Trophoblast cell (in vitro differentiated cells and primary cell): ENCODE measurements at regions not wholly inside any gene's neighbourhood (a gene's known extent, or its start where the extent isn't known, plus 50 kb on each side); places are given as distances from the start of the nearest gene placed in this dataset.
"Not testable (repeated sequence)": the region's sequence is repeated elsewhere in the genome, so short reads cannot be mapped to it uniquely, and the experiment has no call there.

Experiments used
- DNase-seq, 2 donors: peaks; one replicate each; pipeline ENCODE4 v3.0.0-alpha.2; 2016
- H2AFZ ChIP-seq: 2 replicates; pipeline ENCODE4 v1.6.1; 2013; ENCODE audit warnings: low read length, moderate library complexity, mild to moderate bottlenecking; ENCODE audit not compliant: insufficient read depth, poor library complexity
- H2AK5ac ChIP-seq: 2 replicates; pipeline ENCODE4 v1.6.1; 2013; ENCODE audit warnings: mild to moderate bottlenecking, low read length
- H2BK120ac ChIP-seq: 2 replicates; pipeline ENCODE4 v1.6.1; 2013; ENCODE audit warnings: low read length, mild to moderate bottlenecking, moderate library complexity; ENCODE audit not compliant: insufficient read depth, poor library complexity
- H2BK12ac ChIP-seq: 2 replicates; pipeline ENCODE4 v1.6.1; 2013; ENCODE audit warnings: mild to moderate bottlenecking, low read length, moderate library complexity
- H2BK5ac ChIP-seq: 2 replicates; pipeline ENCODE4 v1.6.1; 2013; ENCODE audit warnings: low read length, low read depth, moderate library complexity, mild to moderate bottlenecking; ENCODE audit not compliant: poor library complexity
- H3K14ac ChIP-seq: 2 replicates; pipeline ENCODE4 v1.6.1; 2013; ENCODE audit warnings: mild to moderate bottlenecking, low read length
- H3K18ac ChIP-seq: 2 replicates; pipeline ENCODE4 v1.6.1; 2013; ENCODE audit warnings: mild to moderate bottlenecking, low read length
- H3K23ac ChIP-seq: 2 replicates; pipeline ENCODE4 v1.6.1; 2013; ENCODE audit warnings: low read length
- H3K27ac ChIP-seq: 2 replicates; pipeline ENCODE4 v1.5.1; 2013; ENCODE audit warnings: low read depth, mild to moderate bottlenecking, inconsistent platforms, low read length, moderate library complexity
- H3K27me3 ChIP-seq: 2 replicates; pipeline ENCODE4 v1.6.1; 2013; ENCODE audit warnings: inconsistent platforms, mild to moderate bottlenecking, low read length, moderate library complexity; ENCODE audit not compliant: insufficient read depth
- H3K36me3 ChIP-seq, 2 experiments: 1 replicate in 1 of 2; 2 replicates in 1 of 2; pipeline ENCODE4 v1.6.1; 2013; ENCODE audit warnings: low read length in 2 of 2, mild to moderate bottlenecking in 2 of 2, moderate library complexity in 1 of 2; ENCODE audit not compliant: insufficient read depth in 2 of 2, control insufficient read depth in 1 of 2
- H3K4ac ChIP-seq: 2 replicates; pipeline ENCODE4 v1.6.1; 2013; ENCODE audit warnings: low read depth, mild to moderate bottlenecking, low read length, moderate library complexity
- H3K4me1 ChIP-seq, 2 experiments: 1 replicate in 1 of 2; 2 replicates in 1 of 2; pipeline ENCODE4 v1.6.1; 2013; ENCODE audit warnings: low read length in 2 of 2, mild to moderate bottlenecking in 2 of 2, moderate library complexity in 1 of 2; ENCODE audit not compliant: insufficient read depth in 2 of 2, control insufficient read depth in 1 of 2
- H3K4me2 ChIP-seq: 2 replicates; pipeline ENCODE4 v1.6.1; 2013; ENCODE audit warnings: inconsistent platforms, mild to moderate bottlenecking, low read length, moderate library complexity
- H3K4me3 ChIP-seq: 2 replicates; pipeline ENCODE4 v1.5.1; 2013; ENCODE audit warnings: mild to moderate bottlenecking, low read depth, low read length, inconsistent platforms
- H3K79me1 ChIP-seq: one replicate; pipeline ENCODE4 v1.6.1; 2013; ENCODE audit warnings: low read length
- H3K79me2 ChIP-seq: 2 replicates; pipeline ENCODE4 v1.6.1; 2013; ENCODE audit warnings: low read length, mild to moderate bottlenecking; ENCODE audit not compliant: control insufficient read depth, insufficient read depth, poor library complexity
- H3K9ac ChIP-seq: 2 replicates; pipeline ENCODE4 v1.6.1; 2013; ENCODE audit warnings: mild to moderate bottlenecking, low read length
- H3K9me3 ChIP-seq: 2 replicates; pipeline ENCODE4 v1.6.1; 2013; ENCODE audit warnings: low read depth, mild to moderate bottlenecking, control low read depth, inconsistent platforms, low read length; ENCODE audit not compliant: insufficient read depth
- H4K12ac ChIP-seq: 2 replicates; pipeline ENCODE4 v1.6.1; 2013; ENCODE audit warnings: low read depth, mild to moderate bottlenecking, low read length, moderate library complexity
- H4K8ac ChIP-seq: 2 replicates; pipeline ENCODE4 v1.6.1; 2013; ENCODE audit warnings: low read depth, mild to moderate bottlenecking, low read length, moderate library complexity
- H4K91ac ChIP-seq: one replicate; pipeline ENCODE4 v1.6.1; 2013; ENCODE audit warnings: low read depth, mild to moderate bottlenecking, low read length, moderate library complexity
- WGBS: extraction: QIAGEN DNeasy Blood & Tissue Kit; methylation state at CpG from one replicate; pipeline ENCODE4 v1.1.7; 2013; ENCODE audit warnings: missing lambda C conversion rate; ENCODE audit not compliant: insufficient read length, insufficient coverage; ENCODE audit errors: extremely low coverage; 5-methylcytosine and 5-hydroxymethylcytosine counted together

- not testable (repeated sequence) for H2BK5ac ChIP-seq, H2AFZ ChIP-seq, H3K4ac ChIP-seq, H3K18ac ChIP-seq, H3K14ac ChIP-seq, H3K4me2 ChIP-seq, H3K9me3 ChIP-seq, H3K9ac ChIP-seq, H4K91ac ChIP-seq, H3K4me3 ChIP-seq, DNase-seq, H3K36me3 ChIP-seq, H3K4me1 ChIP-seq, H2BK12ac ChIP-seq, H3K23ac ChIP-seq, H3K27me3 ChIP-seq, H4K8ac ChIP-seq, H3K27ac ChIP-seq, H3K79me1 ChIP-seq, H2BK120ac ChIP-seq, H2AK5ac ChIP-seq, H3K79me2 ChIP-seq, H4K12ac ChIP-seq
- no CpG with 5 or more reads among the region's 3 CpGs for WGBS
These were observed 215.0 kb downstream of the DLEU7 start for GRCh38 chr13:50628512-50628911.

GRCh38 chr13:50629497-50629896, 214.0 kb downstream of the DLEU7 start:
- no peaks in the 10 kb centered on the region for H3K9me3 ChIP-seq
- no peak overlapping the region for H2AK5ac ChIP-seq
- H3K79me1 ChIP-seq = no peaks in the 10 kb centered on the region
- H2AFZ ChIP-seq = no peak overlapping the region
- H3K9ac ChIP-seq = no peak overlapping the region
- no CpG with 5 or more reads among the region's 3 CpGs for WGBS
- H3K4me3 ChIP-seq = no peak overlapping the region
- no peaks in the 10 kb centered on the region for H3K36me3 ChIP-seq
- no peak overlapping the region for H3K4me2 ChIP-seq
- H3K27me3 ChIP-seq = no peaks in the 10 kb centered on the region
- no peak overlapping the region for H2BK12ac ChIP-seq
- no peak overlapping the region for H3K23ac ChIP-seq
- H2BK120ac ChIP-seq = no peak overlapping the region
- no peaks in the 10 kb centered on the region for H3K4me1 ChIP-seq
- no peak overlapping the region for H4K8ac ChIP-seq
- H3K79me2 ChIP-seq = no peaks in the 10 kb centered on the region
- no peak overlapping the region for H4K91ac ChIP-seq
- no peak overlapping the region for H3K18ac ChIP-seq
- no peak overlapping the region for H3K4ac ChIP-seq
- H3K27ac ChIP-seq = no peak overlapping the region
- no peak for DNase-seq
- no peak overlapping the region for H2BK5ac ChIP-seq
- H3K14ac ChIP-seq = no peak overlapping the region
- H4K12ac ChIP-seq = no peak overlapping the region

GRCh38 chr13:50629966-50630365, 213.5 kb downstream of the DLEU7 start:
- no peak overlapping the region for H3K4me2 ChIP-seq
- H2BK12ac ChIP-seq = no peak overlapping the region
- H3K14ac ChIP-seq = no peak overlapping the region
- H3K79me1 ChIP-seq = no peaks in the 10 kb centered on the region
- no peak overlapping the region for H4K8ac ChIP-seq
- no peak overlapping the region for H4K12ac ChIP-seq
- H4K91ac ChIP-seq = no peak overlapping the region
- H3K27ac ChIP-seq = no peak overlapping the region
- no peak overlapping the region for H3K4ac ChIP-seq
- DNase-seq = no peak
- no peaks in the 10 kb centered on the region for H3K4me1 ChIP-seq
- H3K18ac ChIP-seq = no peak overlapping the region
- no peaks in the 10 kb centered on the region for H3K9me3 ChIP-seq
- H2AK5ac ChIP-seq = no peak overlapping the region
- no peak overlapping the region for H3K23ac ChIP-seq
- no peak overlapping the region for H2AFZ ChIP-seq
- no peak overlapping the region for H2BK120ac ChIP-seq
- no peak overlapping the region for H3K4me3 ChIP-seq
- no peak overlapping the region for H3K9ac ChIP-seq
- H3K36me3 ChIP-seq = no peaks in the 10 kb centered on the region
- H2BK5ac ChIP-seq = no peak overlapping the region
- WGBS = no CpG with 5 or more reads among the region's 4 CpGs
- no peaks in the 10 kb centered on the region for H3K27me3 ChIP-seq
- H3K79me2 ChIP-seq = no peaks in the 10 kb centered on the region

GRCh38 chr13:50631041-50631440, 212.5 kb downstream of the DLEU7 start:
- no peak overlapping the region for H3K18ac ChIP-seq
- no peak overlapping the region for H2BK120ac ChIP-seq
- H4K8ac ChIP-seq = no peak overlapping the region
- H3K4ac ChIP-seq = no peak overlapping the region
- DNase-seq = no peak
- no CpG with 5 or more reads among the region's 3 CpGs for WGBS
- no peaks in the 10 kb centered on the region for H3K79me1 ChIP-seq
- H3K27ac ChIP-seq = no peak overlapping the region
- H2AK5ac ChIP-seq = no peak overlapping the region
- H3K36me3 ChIP-seq = no peaks in the 10 kb centered on the region
- H2AFZ ChIP-seq = no peak overlapping the region
- H3K4me1 ChIP-seq = peaks cover 0 to under 1% of the 10 kb centered on the region in 2 experiments
- no peaks in the 10 kb centered on the region for H3K9me3 ChIP-seq
- no peak overlapping the region for H3K14ac ChIP-seq
- no peaks in the 10 kb centered on the region for H3K27me3 ChIP-seq
- H2BK12ac ChIP-seq = no peak overlapping the region
- no peak overlapping the region for H3K23ac ChIP-seq
- no peak overlapping the region for H3K4me3 ChIP-seq
- H3K4me2 ChIP-seq = no peak overlapping the region
- no peak overlapping the region for H2BK5ac ChIP-seq
- no peak overlapping the region for H4K12ac ChIP-seq
- H3K79me2 ChIP-seq = no peaks in the 10 kb centered on the region
- H4K91ac ChIP-seq = no peak overlapping the region
- H3K9ac ChIP-seq = no peak overlapping the region
